ENCODE measurements at regions not wholly inside any gene's neighbourhood (a gene's known extent, or its start where the extent isn't known, plus 50 kb on each side); places are given as distances from the start of the nearest gene placed in this dataset. TPM values are rescaled to one million over a fixed set of nuclear protein-coding genes. Genes with fewer than 3 reads are reported as not detected.

Small RNA genes lying in the stretch of these regions (small RNA-seq; reads per million reads assigned to genes)
- gene RNA5SP330, result not detected

Measured in skeletal muscle satellite cell (primary cell).